Activated naive CD4-positive, alpha-beta T cell treated with anti-CD3 and anti-CD28 coated beads for 36 hours (primary cell): ENCODE measurements at regions not wholly inside any gene's neighbourhood (a gene's known extent, or its start where the extent isn't known, plus 50 kb on each side); places are given as distances from the start of the nearest gene placed in this dataset.

ENCODE experiments used
- CTCF ChIA-PET: fragments of 350-600 bp; sonication (Branson Sonifier 250); formaldehyde crosslinking; loops from one replicate; lab custom pipeline; 2021; ENCODE audit warnings: antibody characterized with exemption; lab: Charles Lee
- DNase-seq: peaks from one replicate; pipeline ENCODE4 v3.0.0-alpha.2; 2020
- H3K27ac Mint-ChIP-seq: one replicate; pipeline ENCODE4 v1.8.0; 2021; ENCODE audit warnings: mild to moderate bottlenecking, mixed read lengths
- H3K27me3 Mint-ChIP-seq: one replicate; pipeline ENCODE4 v1.8.0; 2021; ENCODE audit warnings: low read depth, mixed read lengths
- H3K36me3 Mint-ChIP-seq: one replicate; pipeline ENCODE4 v1.8.0; 2021; ENCODE audit warnings: low read depth, mixed read lengths
- H3K4me1 Mint-ChIP-seq: one replicate; pipeline ENCODE4 v1.8.0; 2021; ENCODE audit warnings: low read depth, mixed read lengths
- H3K4me3 Mint-ChIP-seq: one replicate; pipeline ENCODE4 v1.8.0; 2021; ENCODE audit warnings: mild to moderate bottlenecking, moderate library complexity, mixed read lengths
- H3K9me3 Mint-ChIP-seq: one replicate; pipeline ENCODE4 v1.8.0; 2021; ENCODE audit warnings: mixed read lengths
- intact Hi-C: fragments of 100-400 bp; cut with micrococcal nuclease; formaldehyde crosslinking; loops from one replicate; pipeline ENCODE4 v1.15.1; 2023

GRCh38 chr2:238633426-238634328 lies 206.9 kb downstream of the ASB1 start:
- Mint-ChIP-seq H3K4me1 (no peaks in the 10 kb centered on the region), H3K9me3 (no peaks in the 10 kb centered on the region), H3K27me3 (no peaks in the 10 kb centered on the region), H3K4me3 (no peak overlapping the region), H3K27ac (no peak overlapping the region), H3K36me3 (no peaks in the 10 kb centered on the region)
- no peak for DNase-seq
- CTCF ChIA-PET, result no interaction called here
- intact Hi-C loops, result no loop called here

GRCh38 chr2:238634701-238635357 lies 208.1 kb downstream of the ASB1 start:
- H3K36me3 Mint-ChIP-seq, result no peaks in the 10 kb centered on the region
- H3K27ac Mint-ChIP-seq, result no peak overlapping the region
- no peak overlapping the region for H3K4me3 Mint-ChIP-seq
- H3K9me3 Mint-ChIP-seq, result no peaks in the 10 kb centered on the region
- DNase-seq, result no peak
- intact Hi-C loops, result no loop called here
- peaks cover under 1% of the 10 kb centered on the region for H3K27me3 Mint-ChIP-seq
- CTCF ChIA-PET, result no interaction called here
- no peaks in the 10 kb centered on the region for H3K4me1 Mint-ChIP-seq

- Mint-ChIP-seq H3K27me3 (peaks cover 1% of the 10 kb centered on the region), H3K36me3 (no peaks in the 10 kb centered on the region), H3K27ac (no peak overlapping the region), H3K4me1 (no peaks in the 10 kb centered on the region), H3K4me3 (no peak overlapping the region), H3K9me3 (no peaks in the 10 kb centered on the region)
- CTCF ChIA-PET, result no interaction called here
- DNase-seq, result no peak
- intact Hi-C loops, result no loop called here
Observed at GRCh38 chr2:238635647-238636051, 208.9 kb downstream of the ASB1 start.

- H3K27me3 Mint-ChIP-seq, result peaks cover 1% of the 10 kb centered on the region
- H3K27ac Mint-ChIP-seq, result no peak overlapping the region
- intact Hi-C loops, result no loop called here
- H3K36me3 Mint-ChIP-seq, result no peaks in the 10 kb centered on the region
- no peak for DNase-seq
- H3K4me3 Mint-ChIP-seq, result no peak overlapping the region
- H3K4me1 Mint-ChIP-seq, result no peaks in the 10 kb centered on the region
- H3K9me3 Mint-ChIP-seq, result no peaks in the 10 kb centered on the region
- CTCF ChIA-PET, result no interaction called here
Observed at GRCh38 chr2:238636269-238637073, 209.7 kb downstream of the ASB1 start.

- no peak for DNase-seq
- H3K4me1 Mint-ChIP-seq, result peaks cover under 1% of the 10 kb centered on the region
- no peaks in the 10 kb centered on the region for H3K9me3 Mint-ChIP-seq
- no peak overlapping the region for H3K27ac Mint-ChIP-seq
- intact Hi-C loops, result no loop called here
- no peaks in the 10 kb centered on the region for H3K36me3 Mint-ChIP-seq
- CTCF ChIA-PET, result no interaction called here
- peaks cover 1% of the 10 kb centered on the region for H3K27me3 Mint-ChIP-seq
- H3K4me3 Mint-ChIP-seq, result no peak overlapping the region
Observed at GRCh38 chr2:238638100-238638981, 209.5 kb upstream of the TWIST2 start.

GRCh38 chr2:238638982-238639628 lies 208.8 kb upstream of the TWIST2 start:
- H3K27me3 Mint-ChIP-seq, result peaks cover 1% of the 10 kb centered on the region
- H3K9me3 Mint-ChIP-seq, result no peaks in the 10 kb centered on the region
- no peaks in the 10 kb centered on the region for H3K36me3 Mint-ChIP-seq
- CTCF ChIA-PET, result interaction anchor here (0.7 to 0.9 kb wide), 2 partner anchors 62 to 106 kb away, joined by 3 to 4 read pairs; no protein-coding TSS in a partner anchor
- no peak overlapping the region for H3K27ac Mint-ChIP-seq
- intact Hi-C loops, result no loop called here
- no peak for DNase-seq
- H3K4me3 Mint-ChIP-seq, result no peak overlapping the region
- H3K4me1 Mint-ChIP-seq, result peaks cover 8% of the 10 kb centered on the region

GRCh38 chr2:238640486-238640885 lies 207.4 kb upstream of the TWIST2 start:
- H3K36me3 Mint-ChIP-seq, result no peaks in the 10 kb centered on the region
- peaks cover 1% of the 10 kb centered on the region for H3K27me3 Mint-ChIP-seq
- H3K4me1 Mint-ChIP-seq, result peaks cover 12% of the 10 kb centered on the region
- no peak overlapping the region for H3K4me3 Mint-ChIP-seq
- CTCF ChIA-PET, result interaction anchor here (0.9 kb wide), 1 partner anchor 64 kb away, joined by 4 read pairs; no protein-coding TSS in a partner anchor
- no peak overlapping the region for H3K27ac Mint-ChIP-seq
- H3K9me3 Mint-ChIP-seq, result no peaks in the 10 kb centered on the region
- intact Hi-C loops, result no loop called here
- no peak for DNase-seq

GRCh38 chr2:238642973-238643372 lies 204.9 kb upstream of the TWIST2 start:
- no peak for DNase-seq
- Mint-ChIP-seq H3K9me3 (no peaks in the 10 kb centered on the region), H3K36me3 (no peaks in the 10 kb centered on the region), H3K27me3 (peaks cover 1% of the 10 kb centered on the region), H3K4me3 (no peak overlapping the region), H3K27ac (no peak overlapping the region), H3K4me1 (peaks cover 12% of the 10 kb centered on the region)
- CTCF ChIA-PET, result interaction anchor here (0.6 kb wide), 1 partner anchor 289 kb away, joined by 3 read pairs; no protein-coding TSS in a partner anchor
- intact Hi-C loops, result no loop called here

GRCh38 chr2:238643400-238643907 lies 204.4 kb upstream of the TWIST2 start:
- H3K27me3 Mint-ChIP-seq, result peaks cover 1% of the 10 kb centered on the region
- DNase-seq, result peak; percentile 12
- no peak overlapping the region for H3K27ac Mint-ChIP-seq
- H3K4me3 Mint-ChIP-seq, result no peak overlapping the region
- H3K9me3 Mint-ChIP-seq, result no peaks in the 10 kb centered on the region
- intact Hi-C loops, result no loop called here
- H3K36me3 Mint-ChIP-seq, result no peaks in the 10 kb centered on the region
- CTCF ChIA-PET, result no interaction called here
- H3K4me1 Mint-ChIP-seq, result peaks cover 12% of the 10 kb centered on the region

- peaks cover 12% of the 10 kb centered on the region for H3K4me1 Mint-ChIP-seq
- no peak overlapping the region for H3K27ac Mint-ChIP-seq
- DNase-seq, result peak; percentile 28
- H3K36me3 Mint-ChIP-seq, result no peaks in the 10 kb centered on the region
- no peak overlapping the region for H3K4me3 Mint-ChIP-seq
- intact Hi-C loops, result no loop called here
- peaks cover 1% of the 10 kb centered on the region for H3K27me3 Mint-ChIP-seq
- no peaks in the 10 kb centered on the region for H3K9me3 Mint-ChIP-seq
- CTCF ChIA-PET, result no interaction called here
Observed at GRCh38 chr2:238644095-238645081, 203.5 kb upstream of the TWIST2 start.
